A549 (cell line): ENCODE measurements at regions not wholly inside any gene's neighbourhood (a gene's known extent, or its start where the extent isn't known, plus 50 kb on each side); places are given as distances from the start of the nearest gene placed in this dataset.

ENCODE experiments used
- ATAC-seq, 2 experiments: fragments of 200-7000 bp in 1 of 2; fragments of >200 bp in 1 of 2; cut with Nextera tagmentation in 1 of 2; cut with Tn5 transposase in 1 of 2; 3 replicates each; pipeline versions ENCODE4 v1.8.0 to v1.9.1; 2018 to 2020; ENCODE audit warnings: mild to moderate bottlenecking in 1 of 2, moderate library complexity in 1 of 2
- CTCF ChIA-PET: fragments of 300-600 bp; sonication (Branson Sonifier 250); formaldehyde crosslinking; extraction: SDS; loops from one replicate; lab custom pipeline; 2021; ENCODE audit warnings: antibody characterized with exemption, inconsistent platforms; lab: Yijun Ruan, JAX
- POLR2A ChIA-PET: fragments of 350-600 bp; formaldehyde crosslinking; extraction: SDS; loops from one replicate; lab custom pipeline; 2021; ENCODE audit warnings: antibody characterized with exemption, inconsistent platforms; lab: Yijun Ruan, JAX
- DNase-seq, 2 experiments: peaks; one replicate each; pipeline versions ENCODE4 v3.0.0 to v3.0.0-alpha.2; 2011 to 2016; ENCODE audit warnings: low read depth in 1 of 2, low spot score in 1 of 2
- FAIRE-seq: peaks from 2 replicates; lab custom pipeline; 2011; peaks lifted over from hg19 to GRCh38; lab: Jason Lieb, UNC
- H3K27ac ChIP-seq, 2 experiments: fragments of >200 bp; sonication (Bioruptor Twin); formaldehyde crosslinking; 3 replicates each; pipeline ENCODE4 v1.5.1; 2016 to 2017
- H3K4me1 ChIP-seq: fragments of >200 bp; sonication (Bioruptor Twin); formaldehyde crosslinking; 3 replicates; pipeline ENCODE4 v1.6.1; 2016
- H3K4me2 ChIP-seq: fragments of >200 bp; sonication (Bioruptor Twin); formaldehyde crosslinking; 3 replicates; pipeline ENCODE4 v1.6.1; 2016
- H3K4me3 ChIP-seq: fragments of >200 bp; sonication (Bioruptor Twin); formaldehyde crosslinking; 3 replicates; pipeline ENCODE4 v1.5.1; 2016
- H3K9me3 ChIP-seq: fragments of >200 bp; sonication (Bioruptor Twin); formaldehyde crosslinking; 3 replicates; pipeline ENCODE4 v1.6.1; 2016
- BHLHE40 ChIP-seq: IDR thresholded peaks from 2 replicates; pipeline ENCODE4 v1.6.1; 2012; ENCODE audit warnings: low read depth, low read length, inconsistent platforms
- CHD4 ChIP-seq: fragments of 200-600 bp; sonication (generic); IDR thresholded peaks from 2 replicates; pipeline ENCODE4 v1.6.1; 2016; ENCODE audit warnings: antibody characterized with exemption, mild to moderate bottlenecking, borderline replicate concordance
- EHF ChIP-seq: fragments of 250-450 bp; sonication (Bioruptor Pico); IDR thresholded peaks from 2 replicates; pipeline ENCODE4 v1.5.0; 2020; ENCODE audit warnings: mild to moderate bottlenecking
- EHMT2 ChIP-seq: fragments of 200-600 bp; sonication (generic); IDR thresholded peaks from 2 replicates; pipeline ENCODE4 v1.6.1; 2016; ENCODE audit warnings: antibody characterized with exemption, low read depth, mild to moderate bottlenecking, moderate library complexity
- ELK1 ChIP-seq: fragments of 150-350 bp; IDR thresholded peaks from 2 replicates; pipeline ENCODE4 v1.6.1; 2014; ENCODE audit warnings: low read depth, mild to moderate bottlenecking, low read length
- ESRRA ChIP-seq: fragments of 150-350 bp; IDR thresholded peaks from 2 replicates; pipeline ENCODE4 v1.6.1; 2014; ENCODE audit warnings: mild to moderate bottlenecking, low read length, borderline replicate concordance
- FOSB ChIP-seq: fragments of 250-450 bp; sonication (Bioruptor Pico); IDR thresholded peaks from 2 replicates; pipeline ENCODE4 v1.5.0; 2020; ENCODE audit warnings: mild to moderate bottlenecking, moderate library complexity
- FOXS1 ChIP-seq: fragments of 250-450 bp; sonication (Bioruptor Pico); IDR thresholded peaks from 2 replicates; pipeline ENCODE4 v1.5.0; 2020; ENCODE audit warnings: mild to moderate bottlenecking, moderate library complexity
- GATA3 ChIP-seq: IDR thresholded peaks from 2 replicates; pipeline ENCODE4 v1.6.1; 2012; ENCODE audit warnings: borderline replicate concordance
- HES2 ChIP-seq: fragments of >200 bp; sonication (Bioruptor Twin); formaldehyde crosslinking; IDR thresholded peaks from 2 replicates; pipeline ENCODE4 v1.6.1; 2016
- MAZ ChIP-seq: fragments of 150-350 bp; IDR thresholded peaks from 2 replicates; pipeline ENCODE4 v1.6.1; 2014; ENCODE audit warnings: antibody characterized with exemption, low read depth, low read length, borderline replicate concordance
- NPAS2 ChIP-seq: fragments of 250-450 bp; sonication (Bioruptor Pico); IDR thresholded peaks from 2 replicates; pipeline ENCODE4 v1.8.0; 2022; ENCODE audit warnings: mild to moderate bottlenecking, moderate library complexity, borderline replicate concordance
- PBX3 ChIP-seq: IDR thresholded peaks from 2 replicates; pipeline ENCODE4 v1.6.1; 2012
- PHF8 ChIP-seq: fragments of 200-600 bp; sonication (generic); IDR thresholded peaks from 2 replicates; pipeline ENCODE4 v1.6.1; 2016; ENCODE audit warnings: low read depth, mild to moderate bottlenecking, antibody characterized with exemption, moderate library complexity, borderline replicate concordance
- POLR2A ChIP-seq: IDR thresholded peaks from 2 replicates; pipeline ENCODE4 v1.6.1; 2012; ENCODE audit warnings: mild to moderate bottlenecking, low read length
- RARB ChIP-seq: fragments of 250-450 bp; sonication (Bioruptor Pico); IDR thresholded peaks from 2 replicates; pipeline ENCODE4 v1.8.0; 2021; ENCODE audit warnings: mild to moderate bottlenecking, moderate library complexity
- REST ChIP-seq: fragments of 200-600 bp; sonication (generic); IDR thresholded peaks from 2 replicates; pipeline ENCODE4 v1.6.1; 2016; ENCODE audit warnings: antibody characterized with exemption, mild to moderate bottlenecking, moderate library complexity
- RFX5 ChIP-seq: fragments of 450-650 bp; IDR thresholded peaks from 2 replicates; pipeline ENCODE4 v1.7.1; 2014; ENCODE audit warnings: antibody characterized with exemption, mild to moderate bottlenecking, moderate library complexity
- ZC3H11A ChIP-seq: fragments of 450-650 bp; IDR thresholded peaks from 2 replicates; pipeline ENCODE4 v1.6.1; 2014; ENCODE audit warnings: antibody characterized with exemption, mild to moderate bottlenecking
- ZNF302 ChIP-seq: fragments of 250-450 bp; sonication (Bioruptor Pico); IDR thresholded peaks from 2 replicates; pipeline ENCODE4 v1.9.0; 2021; ENCODE audit warnings: inconsistent platforms, mild to moderate bottlenecking, moderate library complexity
- ZSCAN20 ChIP-seq: fragments of 250-450 bp; sonication (Bioruptor Pico); IDR thresholded peaks from 2 replicates; pipeline ENCODE4 v1.8.0; 2022; ENCODE audit warnings: mild to moderate bottlenecking, moderate library complexity
- WGBS: methylation state at CpG from one replicate; pipeline ENCODE4 v1.1.6; 2017; ENCODE audit errors: missing lambda C conversion rate; 5-methylcytosine and 5-hydroxymethylcytosine counted together
- TF ChIP-seq, protein P1 (sequence below): fragments of >200 bp; sonication (Bioruptor Twin); formaldehyde crosslinking; IDR thresholded peaks from 3 replicates; pipeline ENCODE4 v1.6.1; 2016

GRCh38 chr3:177855021-177855420, 657.7 kb upstream of the TBL1XR1 start:
- Histone ChIP-seq H3K27ac (no peak overlapping the region), H3K4me2 (no peak overlapping the region), H3K9me3 (peaks cover 3% of the 10 kb centered on the region; the same call in 1 of the 3 replicates), H3K4me1 (peaks cover 21% of the 10 kb centered on the region), H3K4me3 (no peak overlapping the region)
- FAIRE-seq (no peak), DNase-seq (no peak), ATAC-seq (no peak)
- no peak for TF ChIP-seq ZC3H11A
- TF ChIP-seq EHF, result no peak
- TF ChIP-seq ELK1, result no peak
- no peak for TF ChIP-seq ZNF302 (CRISPR knock-in tag)
- TF ChIP-seq GATA3, result no peak
- no peak for TF ChIP-seq RARB
- no peak for TF ChIP-seq PHF8
- TF ChIP-seq MAZ, result no peak
- TF ChIP-seq EHMT2, result no peak
- TF ChIP-seq ZSCAN20 (CRISPR knock-in tag), result no peak
- TF ChIP-seq, protein P1, sequence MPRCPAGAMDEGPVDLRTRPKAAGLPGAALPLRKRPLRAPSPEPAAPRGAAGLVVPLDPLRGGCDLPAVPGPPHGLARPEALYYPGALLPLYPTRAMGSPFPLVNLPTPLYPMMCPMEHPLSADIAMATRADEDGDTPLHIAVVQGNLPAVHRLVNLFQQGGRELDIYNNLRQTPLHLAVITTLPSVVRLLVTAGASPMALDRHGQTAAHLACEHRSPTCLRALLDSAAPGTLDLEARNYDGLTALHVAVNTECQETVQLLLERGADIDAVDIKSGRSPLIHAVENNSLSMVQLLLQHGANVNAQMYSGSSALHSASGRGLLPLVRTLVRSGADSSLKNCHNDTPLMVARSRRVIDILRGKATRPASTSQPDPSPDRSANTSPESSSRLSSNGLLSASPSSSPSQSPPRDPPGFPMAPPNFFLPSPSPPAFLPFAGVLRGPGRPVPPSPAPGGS, result no peak
- TF ChIP-seq CHD4, result no peak
- CTCF ChIA-PET, result no interaction called here
- WGBS, result 89% methylated on average over 2 of the region's 2 CpGs
- POLR2A ChIA-PET, result no interaction called here

DNA sequence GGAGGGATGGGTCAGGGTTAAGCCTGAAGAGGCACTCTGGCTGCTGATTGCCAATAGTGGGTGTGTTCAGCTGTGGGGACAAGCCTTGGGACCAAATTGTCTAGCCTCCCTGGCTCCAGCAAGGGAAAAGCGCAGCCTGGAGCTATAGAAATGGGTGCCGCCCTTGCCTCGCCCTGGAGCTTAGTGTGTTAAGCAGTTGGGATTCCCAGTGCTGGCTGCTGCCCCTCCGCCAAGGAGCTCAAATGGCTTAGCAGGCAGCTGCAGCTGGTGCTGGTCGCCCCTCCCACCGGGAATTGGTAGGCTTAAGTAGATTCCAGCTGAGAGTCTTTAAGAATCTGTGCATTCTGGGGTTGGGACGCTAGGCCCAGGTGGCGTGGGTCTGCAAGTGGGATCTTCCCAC, 662.9 kb upstream of the TBL1XR1 start:
- peaks cover 11% of the 10 kb centered on the region; the same call in 1 of the 3 replicates for H3K9me3 ChIP-seq
- WGBS, result 94% methylated on average over 3 of the region's 8 CpGs
- no peak for TF ChIP-seq ZC3H11A
- TF ChIP-seq FOXS1, result no peak
- TF ChIP-seq POLR2A, result no peak
- no peak for TF ChIP-seq NPAS2 (CRISPR knock-in tag)
- no peak for TF ChIP-seq RFX5
- TF ChIP-seq BHLHE40, result no peak
- no peak for TF ChIP-seq ELK1
- TF ChIP-seq HES2, result no peak
- no peak for TF ChIP-seq REST
- TF ChIP-seq PBX3, result no peak
- TF ChIP-seq ESRRA, result no peak
- TF ChIP-seq FOSB (CRISPR knock-in tag), result no peak
- no peak for TF ChIP-seq EHF
- no peak overlapping the region for H3K4me2 ChIP-seq
- no peak for DNase-seq
- no peaks in the 10 kb centered on the region for H3K4me1 ChIP-seq
- FAIRE-seq, result no peak
- POLR2A ChIA-PET, result no interaction called here
- no peak for ATAC-seq
- no peak overlapping the region for H3K4me3 ChIP-seq
- H3K27ac ChIP-seq, result no peak overlapping the region
- CTCF ChIA-PET, result no interaction called here
